Suprapubic skin (tissue), 4 donors: ENCODE measurements at regions not wholly inside any gene's neighbourhood (a gene's known extent, or its start where the extent isn't known, plus 50 kb on each side); places are given as distances from the start of the nearest gene placed in this dataset.

ENCODE experiments used
- DNase-seq, 2 donors: peaks; one replicate each; pipeline ENCODE4 v3.0.0-alpha.2; 2019; ENCODE audit warnings: low spot score in 2 of 2
- H3K27ac ChIP-seq: fragments of 200-600 bp; sonication (generic); one replicate; pipeline ENCODE4 v1.5.1; 2019
- H3K27me3 ChIP-seq: fragments of 200-600 bp; sonication (generic); one replicate; pipeline ENCODE4 v1.5.1; 2019
- H3K36me3 ChIP-seq: fragments of 200-600 bp; sonication (generic); one replicate; pipeline ENCODE4 v1.5.1; 2019
- H3K4me1 ChIP-seq: fragments of 200-600 bp; sonication (generic); one replicate; pipeline ENCODE4 v1.5.1; 2019
- H3K4me3 ChIP-seq: fragments of 200-600 bp; sonication (generic); one replicate; pipeline ENCODE4 v1.5.1; 2019; ENCODE audit warnings: mild to moderate bottlenecking
- H3K9me3 ChIP-seq: fragments of 200-600 bp; sonication (generic); one replicate; pipeline ENCODE4 v1.5.1; 2019
- CTCF ChIP-seq, 2 donors: fragments of 200-600 bp in 1 of 2; fragments of 450-650 bp in 1 of 2; sonication (generic) in 1 of 2; IDR thresholded peaks; one replicate each; pipeline ENCODE4 v1.5.1; 2016 to 2019; ENCODE audit warnings: antibody characterized with exemption in 2 of 2, mild to moderate bottlenecking in 1 of 2, moderate library complexity in 1 of 2
- EP300 ChIP-seq: sonication (generic); formaldehyde crosslinking; IDR thresholded peaks from one replicate; pipeline ENCODE4 v1.6.1; 2017; ENCODE audit warnings: antibody characterized with exemption
- POLR2A ChIP-seq, 2 donors: fragments of 450-650 bp; IDR thresholded peaks; one replicate each; pipeline ENCODE4 v1.6.1; 2017; ENCODE audit warnings: antibody characterized with exemption in 2 of 2, mild to moderate bottlenecking in 2 of 2, moderate library complexity in 2 of 2
- POLR2AphosphoS5 ChIP-seq, 3 donors: sonication (generic); formaldehyde crosslinking; IDR thresholded peaks; one replicate each; pipeline ENCODE4 v1.6.1; 2017; ENCODE audit warnings: antibody characterized with exemption in 3 of 3
- WGBS: methylation state at CpG from one replicate; pipeline ENCODE4 v1.1.5; 2018; 5-methylcytosine and 5-hydroxymethylcytosine counted together

DNA sequence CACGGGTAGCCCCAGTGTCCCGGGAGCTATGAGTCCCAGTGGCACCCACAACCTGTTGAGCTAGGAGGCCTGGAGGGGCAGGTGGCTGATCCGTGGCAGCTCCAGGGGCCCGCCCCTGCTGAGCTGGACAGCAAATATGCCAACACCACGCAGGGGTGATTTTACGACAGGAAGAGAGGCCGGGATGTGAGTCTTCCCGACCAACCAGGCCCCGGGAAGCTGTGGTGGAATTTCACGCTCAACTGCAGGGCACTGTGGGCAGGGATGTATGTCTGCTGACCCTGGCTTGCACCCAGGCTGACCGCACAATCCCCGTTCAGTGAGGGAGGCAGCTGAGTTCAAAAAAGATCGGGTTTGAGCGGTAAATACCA, 183.9 kb downstream of the ERMARD start:
- peaks cover 20% of the 10 kb centered on the region for H3K4me1 ChIP-seq
- no peaks in the 10 kb centered on the region for H3K36me3 ChIP-seq
- DNase-seq = no peak
- peaks cover 2% of the 10 kb centered on the region for H3K27me3 ChIP-seq
- H3K9me3 ChIP-seq = no peaks in the 10 kb centered on the region
- no peak overlapping the region for H3K27ac ChIP-seq
- H3K4me3 ChIP-seq = no peak overlapping the region
- TF ChIP-seq EP300 = no peak
- TF ChIP-seq POLR2A (IDR thresholded peaks at IDR 0.05) = no peak
- TF ChIP-seq CTCF (IDR thresholded peaks at IDR 0.05) = no peak
- 66% methylated on average over 14 of the region's 14 CpGs for WGBS

DNA sequence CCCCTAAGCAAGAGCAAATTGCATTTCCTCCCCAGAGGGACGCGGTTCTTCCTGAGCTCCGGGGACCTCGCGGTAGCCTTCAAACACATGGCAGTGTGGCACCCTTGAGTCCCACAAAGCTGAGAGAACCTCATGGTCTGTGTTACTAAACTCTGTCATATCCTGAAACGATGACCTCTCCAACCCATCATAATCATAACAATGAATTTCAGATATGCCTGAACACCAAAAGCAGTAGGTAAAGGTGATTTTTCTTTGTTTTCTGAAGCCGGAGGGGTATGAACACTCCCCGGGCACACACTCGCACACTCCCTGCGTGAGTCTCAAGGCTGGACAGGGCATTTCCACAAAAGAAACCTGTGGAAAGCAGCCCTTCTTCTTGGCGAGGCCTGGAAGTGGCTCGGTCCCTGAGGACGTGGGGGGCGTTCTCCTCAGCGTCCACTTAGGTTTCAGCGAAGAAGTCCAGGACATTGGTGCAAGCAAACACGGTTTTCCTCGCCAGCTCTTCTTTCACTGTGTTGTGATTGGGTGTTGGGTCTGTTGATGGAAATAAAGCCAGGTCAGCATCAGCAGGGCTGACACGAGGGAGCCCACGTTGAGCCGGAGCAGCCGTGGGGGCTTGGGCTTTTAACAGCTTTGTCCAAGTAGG, 183.4 kb downstream of the ERMARD start:
- no peak overlapping the region for H3K27ac ChIP-seq
- H3K9me3 ChIP-seq = no peaks in the 10 kb centered on the region
- no peak for DNase-seq
- no peak overlapping the region for H3K4me3 ChIP-seq
- TF ChIP-seq EP300 = no peak
- no peak for TF ChIP-seq POLR2A (IDR thresholded peaks at IDR 0.05)
- TF ChIP-seq CTCF (IDR thresholded peaks at IDR 0.05) = no peak
- TF ChIP-seq POLR2AphosphoS5 (IDR thresholded peaks at IDR 0.05) = no peak
- no peaks in the 10 kb centered on the region for H3K36me3 ChIP-seq
- 76% methylated on average over 21 of the region's 22 CpGs for WGBS
- H3K27me3 ChIP-seq = peaks cover 2% of the 10 kb centered on the region
- H3K4me1 ChIP-seq = peaks cover 20% of the 10 kb centered on the region

- Histone ChIP-seq H3K4me1 (peaks cover 20% of the 10 kb centered on the region), H3K36me3 (no peaks in the 10 kb centered on the region), H3K27me3 (peaks cover 2% of the 10 kb centered on the region), H3K9me3 (no peaks in the 10 kb centered on the region), H3K27ac (no peak overlapping the region), H3K4me3 (no peak overlapping the region)
- WGBS = 67% methylated on average over 22 of the region's 37 CpGs
- DNase-seq = peak in 1 of 2 donors; percentile 87
- TF ChIP-seq EP300 = no peak
- peak in 2 of 3 donors; percentile 47 to 55 for TF ChIP-seq POLR2AphosphoS5 (IDR thresholded peaks at IDR 0.05)
These were observed 182.6 kb downstream of the ERMARD start for GRCh38 chr6:169933839-169934698.

GRCh38 chr6:169933251-169933821, 181.9 kb downstream of the ERMARD start:
- TF ChIP-seq POLR2AphosphoS5 (IDR thresholded peaks at IDR 0.05) (no peak), CTCF (IDR thresholded peaks at IDR 0.05) (no peak), POLR2A (IDR thresholded peaks at IDR 0.05) (no peak), EP300 (no peak)
- WGBS = 75% methylated on average over 17 of the region's 17 CpGs
- no peaks in the 10 kb centered on the region for H3K36me3 ChIP-seq
- no peak overlapping the region for H3K4me3 ChIP-seq
- no peak for DNase-seq
- H3K27ac ChIP-seq = no peak overlapping the region
- peaks cover 20% of the 10 kb centered on the region for H3K4me1 ChIP-seq
- H3K27me3 ChIP-seq = peaks cover 2% of the 10 kb centered on the region
- no peaks in the 10 kb centered on the region for H3K9me3 ChIP-seq

DNA sequence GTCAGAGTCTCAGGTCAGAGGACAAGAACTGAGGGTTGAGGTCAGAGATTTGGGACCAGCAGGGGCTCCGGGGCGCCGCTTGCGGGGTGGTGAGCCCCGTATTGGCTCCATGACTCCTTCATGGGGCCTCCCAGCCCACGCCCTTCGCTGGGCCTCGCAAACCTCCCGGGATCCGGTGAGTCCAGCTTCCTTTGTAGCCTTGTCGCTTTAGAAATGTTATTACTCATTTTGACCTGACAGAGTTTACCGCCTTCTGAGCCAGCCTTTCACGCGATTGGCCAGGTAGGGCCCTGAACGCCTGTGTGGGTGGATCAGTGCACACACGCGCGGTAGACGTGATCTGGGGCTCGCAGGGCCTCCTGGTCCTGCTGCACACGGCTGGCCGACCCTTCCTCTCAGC, 181.1 kb downstream of the ERMARD start:
- Histone ChIP-seq H3K9me3 (no peaks in the 10 kb centered on the region), H3K27me3 (peaks cover 2% of the 10 kb centered on the region), H3K36me3 (no peaks in the 10 kb centered on the region), H3K4me1 (peaks cover 20% of the 10 kb centered on the region), H3K27ac (no peak overlapping the region), H3K4me3 (no peak overlapping the region)
- 80% methylated on average over 22 of the region's 22 CpGs for WGBS
- TF ChIP-seq POLR2AphosphoS5 (IDR thresholded peaks at IDR 0.05) (no peak), CTCF (IDR thresholded peaks at IDR 0.05) (no peak), EP300 (no peak), POLR2A (IDR thresholded peaks at IDR 0.05) (no peak)
- no peak for DNase-seq
